Stomach (tissue), 8 donors: ENCODE measurements at regions not wholly inside any gene's neighbourhood (a gene's known extent, or its start where the extent isn't known, plus 50 kb on each side); places are given as distances from the start of the nearest gene placed in this dataset.

Experiments
- DNase-seq, 2 donors: peaks; one replicate each; pipeline versions ENCODE4 v3.0.0 to v3.0.0-alpha.2; 2013 to 2019
- H3K27ac ChIP-seq, 5 donors: fragments of 200-600 bp in 4 of 5; sonication (generic) in 4 of 5; one replicate each; pipeline ENCODE4 v1.5.1; 2013 to 2019; ENCODE audit warnings: mild to moderate bottlenecking in 1 of 5, moderate library complexity in 1 of 5
- H3K27me3 ChIP-seq, 3 donors: fragments of 200-600 bp; sonication (generic); one replicate each; pipeline ENCODE4 v1.5.1; 2017 to 2019; ENCODE audit warnings: mixed run types in 1 of 3
- H3K36me3 ChIP-seq, 4 donors: fragments of 200-600 bp; sonication (generic); 1 replicate in 3 of 4; 2 replicates in 1 of 4; pipeline ENCODE4 v1.5.1; 2016 to 2019
- H3K4me1 ChIP-seq, 4 donors: fragments of 200-600 bp; sonication (generic); one replicate each; pipeline ENCODE4 v1.5.1; 2016 to 2019
- H3K4me3 ChIP-seq, 4 donors: fragments of 200-600 bp; sonication (generic) in 3 of 4; one replicate each; pipeline ENCODE4 v1.5.1; 2016 to 2019; ENCODE audit warnings: mild to moderate bottlenecking in 1 of 4
- H3K9me3 ChIP-seq, 4 donors: fragments of 200-600 bp; sonication (generic); one replicate each; pipeline ENCODE4 v1.5.1; 2016 to 2019
- CTCF ChIP-seq, 7 experiments: fragments of 450-650 bp in 4 of 7; fragments of 200-600 bp in 3 of 7; sonication (generic) in 3 of 7; IDR thresholded peaks; one replicate each; pipeline ENCODE4 v1.5.1; 2016 to 2019; ENCODE audit warnings: antibody characterized with exemption in 7 of 7, control low read depth in 2 of 7, mild to moderate bottlenecking in 1 of 7
- EP300 ChIP-seq: sonication (generic); formaldehyde crosslinking; IDR thresholded peaks from one replicate; pipeline ENCODE4 v1.6.1; 2017; ENCODE audit warnings: antibody characterized with exemption
- POLR2A ChIP-seq, 4 donors: fragments of 450-650 bp; IDR thresholded peaks; one replicate each; pipeline ENCODE4 v1.6.1; 2016; ENCODE audit warnings: antibody characterized with exemption in 4 of 4, control low read depth in 2 of 4, mild to moderate bottlenecking in 1 of 4, moderate library complexity in 1 of 4
- POLR2AphosphoS5 ChIP-seq, 3 donors: sonication (generic); formaldehyde crosslinking; IDR thresholded peaks; one replicate each; pipeline ENCODE4 v1.6.1; 2016; ENCODE audit warnings: antibody characterized with exemption in 3 of 3
- WGBS, 5 donors: extraction: QIAGEN DNeasy Blood & Tissue Kit in 3 of 5; methylation state at CpG; one replicate each; pipeline versions ENCODE4 v1.1.5 to v1.1.7; 2013 to 2018; 5-methylcytosine and 5-hydroxymethylcytosine counted together
- intact Hi-C: fragments of 100-400 bp; cut with DNase I; formaldehyde crosslinking; loops from one replicate; pipeline ENCODE4 v1.15.1; 2023; ENCODE audit warnings: low total_unique reads
- donor health status: healthy with polysubstance abuse.
- donor health status: Bipolar disorder and iron deficiency.
- donor health status: healthy.

GRCh38 chr18:67896451-67896850 lies 379.9 kb upstream of the DSEL start:
- intact Hi-C loops: no loop called here
- 39 to 61% (median 55%) methylated on average over 1 of the region's 1 CpG for WGBS, 5 donors
- Histone ChIP-seq H3K27ac (no peak overlapping the region), H3K36me3 (no peaks in the 10 kb centered on the region), H3K4me1 (no peaks in the 10 kb centered on the region), H3K4me3 (no peak overlapping the region), H3K9me3 (no peaks in the 10 kb centered on the region), H3K27me3 (no peaks in the 10 kb centered on the region)
- no peak for DNase-seq
- TF ChIP-seq POLR2A (IDR thresholded peaks at IDR 0.05): no peak
- TF ChIP-seq POLR2AphosphoS5 (IDR thresholded peaks at IDR 0.05): no peak
- no peak for TF ChIP-seq EP300
- TF ChIP-seq CTCF (IDR thresholded peaks at IDR 0.05): no peak

- H3K36me3 ChIP-seq: no peaks in the 10 kb centered on the region
- H3K4me1 ChIP-seq: no peaks in the 10 kb centered on the region
- intact Hi-C loops: no loop called here
- WGBS, 5 donors: 52 to 72% (median 66%) methylated on average over 3 of the region's 3 CpGs
- no peaks in the 10 kb centered on the region for H3K27me3 ChIP-seq
- no peak for TF ChIP-seq EP300
- TF ChIP-seq CTCF (IDR thresholded peaks at IDR 0.05): no peak
- TF ChIP-seq POLR2A (IDR thresholded peaks at IDR 0.05): no peak
- no peak for TF ChIP-seq POLR2AphosphoS5 (IDR thresholded peaks at IDR 0.05)
- H3K9me3 ChIP-seq: no peaks in the 10 kb centered on the region
- no peak overlapping the region for H3K4me3 ChIP-seq
- no peak overlapping the region for H3K27ac ChIP-seq
- no peak for DNase-seq
Observed at GRCh38 chr18:67893916-67894315, 377.4 kb upstream of the DSEL start.

GRCh38 chr18:67876871-67877270 lies 360.4 kb upstream of the DSEL start:
- WGBS, 5 donors: 14 to 24% (median 18%) methylated on average over 3 of the region's 3 CpGs
- intact Hi-C loops: no loop called here
- Histone ChIP-seq H3K4me1 (no peaks in the 10 kb centered on the region), H3K4me3 (no peak overlapping the region), H3K27me3 (no peaks in the 10 kb centered on the region), H3K9me3 (no peaks in the 10 kb centered on the region), H3K36me3 (no peaks in the 10 kb centered on the region), H3K27ac (no peak overlapping the region)
- DNase-seq: no peak
- TF ChIP-seq CTCF (IDR thresholded peaks at IDR 0.05) (no peak), EP300 (no peak), POLR2A (IDR thresholded peaks at IDR 0.05) (no peak), POLR2AphosphoS5 (IDR thresholded peaks at IDR 0.05) (no peak)

GRCh38 chr18:67875944-67876343 lies 359.4 kb upstream of the DSEL start:
- Histone ChIP-seq H3K9me3 (no peaks in the 10 kb centered on the region), H3K27ac (no peak overlapping the region), H3K27me3 (no peaks in the 10 kb centered on the region), H3K4me3 (no peak overlapping the region), H3K36me3 (no peaks in the 10 kb centered on the region), H3K4me1 (no peaks in the 10 kb centered on the region)
- intact Hi-C loops: no loop called here
- WGBS, 5 donors: 64 to 76% (median 72%) methylated on average over 1 of the region's 1 CpG
- no peak for DNase-seq
- TF ChIP-seq POLR2AphosphoS5 (IDR thresholded peaks at IDR 0.05) (no peak), EP300 (no peak), CTCF (IDR thresholded peaks at IDR 0.05) (no peak), POLR2A (IDR thresholded peaks at IDR 0.05) (no peak)

GRCh38 chr18:67875060-67875459 lies 358.5 kb upstream of the DSEL start:
- no peak overlapping the region for H3K4me3 ChIP-seq
- no peak for DNase-seq
- no peak overlapping the region for H3K27ac ChIP-seq
- TF ChIP-seq EP300 (no peak), POLR2AphosphoS5 (IDR thresholded peaks at IDR 0.05) (no peak), POLR2A (IDR thresholded peaks at IDR 0.05) (no peak), CTCF (IDR thresholded peaks at IDR 0.05) (no peak)
- intact Hi-C loops: no loop called here
- H3K36me3 ChIP-seq: no peaks in the 10 kb centered on the region
- H3K27me3 ChIP-seq: no peaks in the 10 kb centered on the region
- no peaks in the 10 kb centered on the region for H3K9me3 ChIP-seq
- no peaks in the 10 kb centered on the region for H3K4me1 ChIP-seq
- 79 to 98% (median 92%) methylated on average over 1 of the region's 1 CpG for WGBS, 5 donors
